ENCODE measurements at regions not wholly inside any gene's neighbourhood (a gene's known extent, or its start where the extent isn't known, plus 50 kb on each side); places are given as distances from the start of the nearest gene placed in this dataset.

- no CpG with 5 or more reads among the region's 2 CpGs for WGBS (ENCODE audit: extremely low coverage, insufficient read length, low lambda C conversion rate)
- Histone ChIP-seq H2BK120ac (ENCODE audit: low read depth, low read length, poor library complexity, severe bottlenecking) (no peak overlapping the region), H3K27me3 (ENCODE audit: insufficient read depth, low read length) (no peaks in the 10 kb centered on the region), H4K91ac (ENCODE audit: insufficient read length, low read depth, low read length) (no peak overlapping the region), H3K4ac (ENCODE audit: low read depth, low read length) (no peak overlapping the region), H2BK5ac (ENCODE audit: insufficient read length, low read length) (no peak overlapping the region), H2AFZ (ENCODE audit: low read length) (no peak overlapping the region), H3K18ac (ENCODE audit: insufficient read length, low read depth, low read length) (no peak overlapping the region), H4K20me1 (ENCODE audit: control insufficient read depth, insufficient read depth, insufficient read length) (no peaks in the 10 kb centered on the region), H3K56ac (ENCODE audit: insufficient read length, low read depth, low read length) (no peak overlapping the region), H3K79me1 (ENCODE audit: insufficient read depth, low read depth, low read length, poor library complexity, severe bottlenecking) (no peaks in the 10 kb centered on the region), H2AK5ac (ENCODE audit: insufficient read length, low read length) (no peak overlapping the region), H3K9ac (ENCODE audit: extremely low read depth, insufficient read length, low read length) (no peak overlapping the region), H3K23me2 (ENCODE audit: insufficient read length, low read depth, low read length, poor library complexity, severe bottlenecking) (no peaks in the 10 kb centered on the region), H4K8ac (replicated peaks; ENCODE audit: insufficient read length, low read depth, low read length) (no peak overlapping the region), H3K4me2 (ENCODE audit: insufficient read depth, insufficient read length, low read length) (no peak overlapping the region), H3K9me3 (ENCODE audit: control insufficient read depth, low read depth, low read length) (no peaks in the 10 kb centered on the region), H3K4me1 (ENCODE audit: insufficient read depth, low read length) (no peaks in the 10 kb centered on the region), H2BK20ac (ENCODE audit: low read depth, low read length, poor library complexity, severe bottlenecking) (no peak overlapping the region), H3K79me2 (ENCODE audit: insufficient read depth, low read length) (no peaks in the 10 kb centered on the region), H2BK15ac (ENCODE audit: low read depth, low read length) (no peak overlapping the region), H3K14ac (ENCODE audit: insufficient read depth, low read length) (no peak overlapping the region), H2BK12ac (ENCODE audit: insufficient read length, low read depth, low read length) (no peak overlapping the region), H3T11ph (ENCODE audit: low read length) (no peak overlapping the region), H4K5ac (ENCODE audit: insufficient read length, low read depth, low read length) (no peak overlapping the region), H3K23ac (ENCODE audit: insufficient read length, low read depth, low read length) (no peak overlapping the region), H3K27ac (ENCODE audit: insufficient read length, low read depth, low read length) (no peak overlapping the region)
- H3K36me3 Mint-ChIP-seq (ENCODE audit: insufficient read depth in 1 of 3, low read depth in 3 of 3): no peaks in the 10 kb centered on the region
- peaks cover 1% of the 10 kb centered on the region; the same call in 1 of the 2 replicates for H3K27me3 Mint-ChIP-seq (ENCODE audit: low read depth)
- TF ChIP-seq, protein P1, sequence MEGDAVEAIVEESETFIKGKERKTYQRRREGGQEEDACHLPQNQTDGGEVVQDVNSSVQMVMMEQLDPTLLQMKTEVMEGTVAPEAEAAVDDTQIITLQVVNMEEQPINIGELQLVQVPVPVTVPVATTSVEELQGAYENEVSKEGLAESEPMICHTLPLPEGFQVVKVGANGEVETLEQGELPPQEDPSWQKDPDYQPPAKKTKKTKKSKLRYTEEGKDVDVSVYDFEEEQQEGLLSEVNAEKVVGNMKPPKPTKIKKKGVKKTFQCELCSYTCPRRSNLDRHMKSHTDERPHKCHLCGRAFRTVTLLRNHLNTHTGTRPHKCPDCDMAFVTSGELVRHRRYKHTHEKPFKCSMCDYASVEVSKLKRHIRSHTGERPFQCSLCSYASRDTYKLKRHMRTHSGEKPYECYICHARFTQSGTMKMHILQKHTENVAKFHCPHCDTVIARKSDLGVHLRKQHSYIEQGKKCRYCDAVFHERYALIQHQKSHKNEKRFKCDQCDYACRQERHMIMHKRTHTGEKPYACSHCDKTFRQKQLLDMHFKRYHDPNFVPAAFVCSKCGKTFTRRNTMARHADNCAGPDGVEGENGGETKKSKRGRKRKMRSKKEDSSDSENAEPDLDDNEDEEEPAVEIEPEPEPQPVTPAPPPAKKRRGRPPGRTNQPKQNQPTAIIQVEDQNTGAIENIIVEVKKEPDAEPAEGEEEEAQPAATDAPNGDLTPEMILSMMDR (conservative IDR thresholded peaks at IDR 0.05): no peak
- no peaks in the 10 kb centered on the region for H3K9me3 Mint-ChIP-seq
- DNase-seq: no peak
- H3K27ac Mint-ChIP-seq: no peak overlapping the region
- no peak overlapping the region for H3K4me3 Mint-ChIP-seq
- H3K4me1 Mint-ChIP-seq: no peaks in the 10 kb centered on the region
These were observed 225.5 kb upstream of the KLHL1 start for GRCh38 chr13:70333752-70334151.
